K562 (cell line): ENCODE measurements at regions not wholly inside any gene's neighbourhood (a gene's known extent, or its start where the extent isn't known, plus 50 kb on each side); places are given as distances from the start of the nearest gene placed in this dataset.

Source experiments
- ATAC-seq: fragments of 200-7000 bp; cut with Tn5 transposase; 3 replicates; pipeline ENCODE4 v1.9.1; 2020; ENCODE audit warnings: moderate library complexity
- BruUV-seq: library from RNA; stranded (reverse); fragments of 400-500 nt; replicated peaks from 2 replicates; lab custom pipeline; 2021; lab: Mats Ljungman, UMichigan
- CTCF ChIA-PET: fragments of 300-600 bp; formaldehyde crosslinking; extraction: SDS; loops from one replicate; lab custom pipeline; 2021; ENCODE audit warnings: low intra/inter-chr PET ratio; lab: Yijun Ruan, JAX
- POLR2A ChIA-PET: fragments of 300-600, 350-650 bp; sonication (Branson Sonifier 250); formaldehyde crosslinking; extraction: SDS; loops from one replicate; lab custom pipeline; 2021; ENCODE audit warnings: antibody characterized with exemption, inconsistent platforms; lab: Yijun Ruan, JAX
- DNase-seq, 4 experiments: peaks; one replicate each; pipeline versions ENCODE4 v3.0.0 to v3.0.0-alpha.2; 2011 to 2018; ENCODE audit warnings: low spot score in 3 of 4, mixed read lengths in 3 of 4; ENCODE audit errors: extremely low read depth in 1 of 4
- FAIRE-seq: peaks from 2 replicates; lab custom pipeline; 2011; peaks lifted over from hg19 to GRCh38; lab: Jason Lieb, UNC
- H2AFZ ChIP-seq: 2 replicates; pipeline ENCODE4 v1.6.0; 2011; ENCODE audit warnings: low read depth, low read length, control low read depth, inconsistent platforms
- H3K27ac ChIP-seq: fragments of 200-600 bp; 3 replicates; pipeline ENCODE4 v1.8.0; 2011; ENCODE audit warnings: low read depth, mild to moderate bottlenecking, control low read depth, inconsistent platforms, low read length, moderate library complexity, mixed read lengths; ENCODE audit errors: extremely low read depth
- H3K27me3 ChIP-seq, 2 experiments: fragments of 300-600 bp in 1 of 2; 2 replicates in 1 of 2; 3 replicates in 1 of 2; pipeline versions ENCODE4 v1.6.0 to v1.8.0; 2011; ENCODE audit warnings: inconsistent platforms in 2 of 2, low read length in 2 of 2, mild to moderate bottlenecking in 1 of 2, mixed read lengths in 1 of 2, moderate library complexity in 1 of 2; ENCODE audit not compliant: control insufficient read depth in 2 of 2, insufficient read depth in 2 of 2
- H3K36me3 ChIP-seq: fragments of 300-600 bp; 3 replicates; pipeline ENCODE4 v1.8.0; 2011; ENCODE audit warnings: mild to moderate bottlenecking, low read length, inconsistent platforms; ENCODE audit not compliant: control insufficient read depth, insufficient read depth
- H3K4me1 ChIP-seq, 2 experiments: fragments of 200-600 bp in 1 of 2; replicated peaks in 1 of 2; 2 replicates in 1 of 2; 3 replicates in 1 of 2; pipeline versions ENCODE4 v1.5.1 to v1.8.0; 2011; ENCODE audit warnings: inconsistent platforms in 2 of 2, low read length in 2 of 2, mild to moderate bottlenecking in 1 of 2, mixed read lengths in 1 of 2, moderate library complexity in 1 of 2; ENCODE audit not compliant: control insufficient read depth in 2 of 2, insufficient read depth in 2 of 2
- H3K4me2 ChIP-seq: 2 replicates; pipeline ENCODE4 v1.6.1; 2011; ENCODE audit warnings: low read length, control low read depth, inconsistent platforms, mixed read lengths; ENCODE audit not compliant: insufficient read depth
- H3K4me3 ChIP-seq: fragments of 200-600 bp; sonication (generic), shearing (Covaris generic); 2 replicates; pipeline ENCODE4 v1.5.1; 2016; ENCODE audit warnings: control low read depth, inconsistent platforms
- H3K79me2 ChIP-seq: fragments of 200-600 bp; 3 replicates; pipeline ENCODE4 v1.8.0; 2011; ENCODE audit warnings: low read length, inconsistent platforms; ENCODE audit not compliant: control insufficient read depth, insufficient read depth
- H3K9ac ChIP-seq, 2 experiments: 2 replicates each; pipeline versions ENCODE4 v1.6.0 to v1.6.1; 2011; ENCODE audit warnings: low read depth in 2 of 2, low read length in 2 of 2, control low read depth in 1 of 2, inconsistent platforms in 1 of 2, mild to moderate bottlenecking in 1 of 2, mixed read lengths in 1 of 2; ENCODE audit not compliant: insufficient read depth in 1 of 2
- H3K9me1 ChIP-seq: one replicate; pipeline ENCODE4 v1.6.0; 2011; ENCODE audit warnings: inconsistent platforms, mild to moderate bottlenecking, low read length, moderate library complexity; ENCODE audit not compliant: control insufficient read depth, insufficient read depth
- H3K9me3 ChIP-seq: replicated peaks from 2 replicates; pipeline ENCODE4 v1.5.1; 2011; ENCODE audit warnings: low read depth, low read length, inconsistent platforms; ENCODE audit not compliant: control insufficient read depth, insufficient read depth
- H4K20me1 ChIP-seq: replicated peaks from 2 replicates; pipeline ENCODE4 v1.6.1; 2011; ENCODE audit warnings: low read length, inconsistent platforms, mixed read lengths; ENCODE audit not compliant: control insufficient read depth, insufficient read depth
- ASH1L ChIP-seq: fragments of 450-650 bp; IDR thresholded peaks from 2 replicates; pipeline ENCODE4 v1.6.1; 2018; ENCODE audit warnings: borderline replicate concordance, mild to moderate bottlenecking, low read depth; ENCODE audit not compliant: partially characterized antibody
- CBFA2T2 ChIP-seq: fragments of 450-650 bp; conservative IDR thresholded peaks from 2 replicates; pipeline ENCODE4 v1.6.1; 2017; ENCODE audit warnings: mild to moderate bottlenecking
- CHD7 ChIP-seq: fragments of 200-600 bp; sonication (generic); IDR thresholded peaks from one replicate; pipeline ENCODE4 v1.6.1; 2012; ENCODE audit warnings: mild to moderate bottlenecking, low read depth, low read length, inconsistent platforms
- FOXA3 ChIP-seq, 2 experiments: fragments of 450-650 bp in 1 of 2; sonication (generic) in 1 of 2; formaldehyde crosslinking; IDR thresholded peaks in 1 of 2; conservative IDR thresholded peaks in 1 of 2; 2 replicates each; pipeline versions ENCODE4 v1.4.0 to v1.8.0; 2020 to 2022; ENCODE audit warnings: mild to moderate bottlenecking in 2 of 2, missing genetic modification reagents in 1 of 2
- HNRNPUL1 ChIP-seq: fragments of 200-400 bp; formaldehyde crosslinking; IDR thresholded peaks from 2 replicates; pipeline ENCODE4 v1.6.1; 2017; ENCODE audit warnings: low read length
- NFE2L1 ChIP-seq: fragments of 450-650 bp; IDR thresholded peaks from 2 replicates; pipeline ENCODE4 v1.6.1; 2016; ENCODE audit warnings: missing genetic modification characterization, low read depth, mild to moderate bottlenecking, missing compliant biosample characterization, moderate library complexity, borderline replicate concordance
- NR2C2 ChIP-seq, 2 experiments: fragments of 200-800 bp in 1 of 2; sonication (Bioruptor generic) in 1 of 2; sonication (generic) in 1 of 2; formaldehyde crosslinking in 1 of 2; IDR thresholded peaks; 2 replicates each; pipeline versions ENCODE4 v1.6.1 to v1.8.0; 2016 to 2022; ENCODE audit warnings: mild to moderate bottlenecking in 1 of 2, missing compliant biosample characterization in 1 of 2, missing genetic modification characterization in 1 of 2, missing genetic modification reagents in 1 of 2
- RAD21 ChIP-seq, 2 experiments: fragments of 250-450 bp in 1 of 2; fragments of 450-650 bp in 1 of 2; sonication (Bioruptor Pico) in 1 of 2; formaldehyde crosslinking in 1 of 2; IDR thresholded peaks in 1 of 2; conservative IDR thresholded peaks in 1 of 2; 2 replicates each; pipeline versions ENCODE4 v1.4.0 to v1.8.0; 2020 to 2022; ENCODE audit warnings: mild to moderate bottlenecking in 2 of 2, moderate library complexity in 1 of 2
- SNRNP70 ChIP-seq: fragments of 200-400 bp; formaldehyde crosslinking; optimal IDR thresholded peaks from 2 replicates; pipeline ENCODE3; 2017; ENCODE audit warnings: low read depth, low read length
- TEAD1 ChIP-seq, 2 experiments: fragments of 450-650 bp in 1 of 2; sonication (generic) in 1 of 2; formaldehyde crosslinking; IDR thresholded peaks; 2 replicates each; pipeline versions ENCODE4 v1.4.0 to v1.8.0; 2020 to 2022; ENCODE audit warnings: mild to moderate bottlenecking in 2 of 2, missing genetic modification reagents in 1 of 2
- ZNF263 ChIP-seq: sonication (generic); formaldehyde crosslinking; IDR thresholded peaks from 2 replicates; pipeline ENCODE4 v1.8.0; 2022; ENCODE audit warnings: mild to moderate bottlenecking, missing genetic modification reagents, borderline replicate concordance
- ZNF76 ChIP-seq: fragments of 250-450 bp; sonication (Bioruptor Pico); IDR thresholded peaks from 2 replicates; pipeline ENCODE4 v1.4.0; 2020; ENCODE audit warnings: mild to moderate bottlenecking, moderate library complexity, borderline replicate concordance
- WGBS: fragments of 100-300 bp; shearing (Covaris generic); methylation state at CpG from one replicate; pipeline ENCODE4 v1.1.6; 2016; ENCODE audit warnings: low coverage, mixed read lengths; ENCODE audit not compliant: insufficient coverage; ENCODE audit errors: missing lambda C conversion rate; 5-methylcytosine and 5-hydroxymethylcytosine counted together
- in situ Hi-C: fragments of 300-500 bp; cut with MboI; formaldehyde crosslinking; loops from 4 replicates; pipeline ENCODE4 v1.15.0; 2018; ENCODE audit warnings: inconsistent platforms, mixed read lengths
- intact Hi-C: fragments of 100-400 bp; cut with micrococcal nuclease; formaldehyde crosslinking; loops from 2 replicates; pipeline ENCODE4 v1.14.2; 2022

GRCh38 chr14:56357428-56357827, 222.2 kb upstream of the TMEM260 start:
- ChIA-PET POLR2A (no interaction called here), CTCF (no interaction called here)
- Histone ChIP-seq H3K79me2 (no peaks in the 10 kb centered on the region), H3K9me1 (no peaks in the 10 kb centered on the region), H3K4me3 (no peak overlapping the region), H3K36me3 (no peaks in the 10 kb centered on the region), H3K9me3 (no peaks in the 10 kb centered on the region), H4K20me1 (no peaks in the 10 kb centered on the region), H3K27ac (no peak overlapping the region), H3K4me1 (no peaks in the 10 kb centered on the region), H3K27me3 (no peaks in the 10 kb centered on the region), H3K9ac (no peak overlapping the region), H3K4me2 (no peak overlapping the region), H2AFZ (no peak overlapping the region)
- in situ Hi-C loops (no loop called here), intact Hi-C loops (no loop called here)
- 4% methylated on average over 9 of the region's 9 CpGs for WGBS
- no peak for DNase-seq
- FAIRE-seq = no peak
- no peak for ATAC-seq
- BruUV-seq = no TSS peak
- no peak for TF ChIP-seq CBFA2T2
- no peak for TF ChIP-seq FOXA3 (CRISPR knock-in tag; conservative IDR thresholded peaks at IDR 0.05 in 1 of 2, IDR thresholded peaks at IDR 0.05 in 1 of 2)
- TF ChIP-seq CHD7 = no peak
- no peak for TF ChIP-seq ASH1L
- no peak for TF ChIP-seq TEAD1 (CRISPR knock-in tag; IDR thresholded peaks at IDR 0.05)
- no peak for TF ChIP-seq HNRNPUL1
- TF ChIP-seq NFE2L1 = no peak
- no peak for TF ChIP-seq NR2C2 (CRISPR knock-in tag; IDR thresholded peaks at IDR 0.05)
- no peak for TF ChIP-seq NR2C2 (tag; IDR thresholded peaks at IDR 0.05)
- TF ChIP-seq RAD21 (CRISPR knock-in tag; conservative IDR thresholded peaks at IDR 0.05 in 1 of 2, IDR thresholded peaks at IDR 0.05 in 1 of 2) = no peak
- no peak for TF ChIP-seq SNRNP70
- no peak for TF ChIP-seq ZNF263 (CRISPR knock-in tag)
- TF ChIP-seq ZNF76 (CRISPR knock-in tag) = no peak
